LNCaP clone FGC (cell line): ENCODE measurements at regions not wholly inside any gene's neighbourhood (a gene's known extent, or its start where the extent isn't known, plus 50 kb on each side); places are given as distances from the start of the nearest gene placed in this dataset.

Experiments
- DNase-seq: peaks from one replicate; pipeline ENCODE4 v3.0.0-alpha.2; 2011; ENCODE audit warnings: low read depth
- H3K4me3 ChIP-seq: 2 replicates; pipeline ENCODE4 v1.5.1; 2011; ENCODE audit warnings: mild to moderate bottlenecking, low read depth, low read length, control low read depth
- TF ChIP-seq, protein P1 (sequence below): IDR thresholded peaks from 2 replicates; pipeline ENCODE4 v1.5.1; 2012; ENCODE audit warnings: mild to moderate bottlenecking; ENCODE audit not compliant: control insufficient read depth, insufficient read depth; ENCODE audit errors: extremely low read depth

DNA sequence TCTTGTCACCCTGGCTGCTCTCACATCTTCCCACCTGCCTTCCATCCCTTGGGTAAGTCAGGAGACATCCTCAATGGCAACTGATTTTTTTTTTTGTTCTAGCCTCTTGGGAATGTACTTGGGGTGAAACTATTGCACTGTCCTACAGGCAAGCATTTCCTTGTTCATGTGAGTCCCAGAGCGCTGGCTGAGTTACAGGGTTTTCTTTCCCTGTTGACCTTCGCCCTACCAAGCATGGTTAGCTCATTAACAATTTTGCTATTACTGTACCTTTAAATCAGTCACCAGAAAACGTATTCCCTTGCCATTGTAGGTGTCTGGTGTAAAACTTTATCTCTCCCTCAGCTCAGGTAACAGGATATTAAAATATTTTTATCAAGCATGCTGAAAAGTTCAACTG is 98.9 kb downstream of the PRLHR start:
- no peak overlapping the region for H3K4me3 ChIP-seq
- no peak for DNase-seq
- TF ChIP-seq, protein P1, sequence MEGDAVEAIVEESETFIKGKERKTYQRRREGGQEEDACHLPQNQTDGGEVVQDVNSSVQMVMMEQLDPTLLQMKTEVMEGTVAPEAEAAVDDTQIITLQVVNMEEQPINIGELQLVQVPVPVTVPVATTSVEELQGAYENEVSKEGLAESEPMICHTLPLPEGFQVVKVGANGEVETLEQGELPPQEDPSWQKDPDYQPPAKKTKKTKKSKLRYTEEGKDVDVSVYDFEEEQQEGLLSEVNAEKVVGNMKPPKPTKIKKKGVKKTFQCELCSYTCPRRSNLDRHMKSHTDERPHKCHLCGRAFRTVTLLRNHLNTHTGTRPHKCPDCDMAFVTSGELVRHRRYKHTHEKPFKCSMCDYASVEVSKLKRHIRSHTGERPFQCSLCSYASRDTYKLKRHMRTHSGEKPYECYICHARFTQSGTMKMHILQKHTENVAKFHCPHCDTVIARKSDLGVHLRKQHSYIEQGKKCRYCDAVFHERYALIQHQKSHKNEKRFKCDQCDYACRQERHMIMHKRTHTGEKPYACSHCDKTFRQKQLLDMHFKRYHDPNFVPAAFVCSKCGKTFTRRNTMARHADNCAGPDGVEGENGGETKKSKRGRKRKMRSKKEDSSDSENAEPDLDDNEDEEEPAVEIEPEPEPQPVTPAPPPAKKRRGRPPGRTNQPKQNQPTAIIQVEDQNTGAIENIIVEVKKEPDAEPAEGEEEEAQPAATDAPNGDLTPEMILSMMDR = no peak

DNA sequence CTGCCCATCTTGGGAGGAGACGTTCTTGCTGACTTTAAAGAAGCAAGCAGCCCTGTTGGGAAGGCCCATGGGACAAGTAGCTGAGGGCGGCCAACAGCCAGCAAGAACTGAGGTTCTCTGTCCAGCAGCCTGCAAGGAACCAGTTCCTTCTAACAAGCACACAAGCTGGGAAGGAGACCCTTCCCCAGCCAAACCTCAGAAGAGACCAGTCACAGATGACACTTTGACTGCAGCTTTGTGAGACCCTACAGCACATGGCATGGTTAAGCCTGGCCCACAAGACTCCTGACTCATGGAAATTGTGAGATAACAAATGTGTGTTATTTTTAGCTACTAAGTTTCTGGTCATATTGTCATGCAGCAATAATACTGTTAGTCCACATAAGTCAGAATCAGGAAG is 99.9 kb downstream of the PRLHR start:
- H3K4me3 ChIP-seq = no peak overlapping the region
- TF ChIP-seq, protein P1 = no peak
- DNase-seq = no peak

DNA sequence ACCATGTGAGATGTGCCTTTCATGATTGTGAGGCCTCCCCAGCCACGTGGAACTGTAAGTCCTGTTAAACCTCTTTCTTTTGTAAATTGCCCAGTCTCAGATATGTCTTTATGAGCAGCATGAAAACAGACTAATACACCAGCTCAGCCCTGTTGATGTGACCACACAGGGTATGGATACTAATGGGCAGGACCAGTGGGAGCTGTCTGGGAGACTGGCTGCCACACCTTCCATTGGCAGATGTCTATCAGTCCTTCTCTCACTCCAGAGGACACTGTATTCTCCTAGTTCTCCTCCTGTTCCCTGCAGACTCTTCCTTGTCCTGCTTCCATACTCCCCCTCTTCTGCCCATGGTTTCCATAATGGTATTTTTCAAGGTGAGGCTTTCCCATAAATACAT is 104.4 kb downstream of the PRLHR start:
- no peak overlapping the region for H3K4me3 ChIP-seq
- no peak for DNase-seq

DNA sequence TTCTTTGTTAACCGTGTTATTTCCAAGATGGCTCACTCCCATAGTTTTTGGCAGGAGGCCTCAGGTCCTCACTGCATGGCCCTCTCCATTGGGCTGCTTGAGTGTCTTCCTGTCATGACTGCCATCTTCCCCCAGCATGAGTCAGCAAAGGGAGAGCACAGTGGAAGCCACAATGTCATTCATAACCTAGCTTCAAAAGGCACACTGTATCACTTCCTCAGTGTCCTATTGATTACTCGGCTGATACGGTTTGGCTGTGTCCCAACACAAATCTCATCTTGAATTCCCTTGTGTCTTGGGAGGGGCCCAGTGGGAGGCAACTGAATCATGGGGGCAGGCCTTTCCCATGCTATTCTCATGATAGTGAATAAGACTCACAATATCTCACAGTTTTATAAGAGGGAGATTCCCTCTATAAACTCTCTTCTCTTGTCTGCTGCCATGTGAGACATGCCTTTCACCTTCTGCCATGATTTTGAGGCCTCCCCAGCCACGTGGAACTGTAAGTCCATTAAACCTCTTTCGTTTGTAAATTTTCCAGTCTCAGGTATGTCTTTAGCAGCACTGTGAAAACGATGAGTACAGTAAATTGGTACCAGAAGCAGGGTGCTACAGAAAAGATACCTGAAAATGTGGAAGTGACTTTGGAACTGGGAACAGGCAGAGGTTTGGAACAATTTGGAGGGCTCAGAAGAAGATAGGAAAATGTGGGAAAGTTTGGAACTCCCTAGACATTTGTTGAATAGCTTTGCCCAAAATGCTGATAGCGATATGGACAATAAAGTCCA is 106.5 kb downstream of the PRLHR start:
- DNase-seq = no peak
- H3K4me3 ChIP-seq = no peak overlapping the region
- TF ChIP-seq, protein P1 = no peak

More for the DNA sequence above, 104.4 kb downstream of the PRLHR start:
- TF ChIP-seq, protein P1 = no peak

DNA sequence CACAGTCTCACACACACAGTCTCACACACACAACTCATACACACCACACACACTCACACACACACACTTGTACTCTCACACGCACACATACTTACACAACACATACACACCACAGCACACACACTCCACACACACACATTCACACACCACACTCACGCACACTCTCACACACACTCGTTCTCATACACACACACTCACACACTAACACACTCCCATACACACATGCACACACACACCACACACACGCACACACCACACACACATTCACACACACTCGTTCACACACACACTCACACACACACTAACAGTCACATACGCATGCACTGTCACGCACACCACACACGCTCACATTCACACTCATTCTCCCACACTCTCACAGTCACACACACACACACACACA is 109.8 kb downstream of the PRLHR start:
- no peak overlapping the region for H3K4me3 ChIP-seq
- no peak for DNase-seq
- TF ChIP-seq, protein P1 = no peak

DNA sequence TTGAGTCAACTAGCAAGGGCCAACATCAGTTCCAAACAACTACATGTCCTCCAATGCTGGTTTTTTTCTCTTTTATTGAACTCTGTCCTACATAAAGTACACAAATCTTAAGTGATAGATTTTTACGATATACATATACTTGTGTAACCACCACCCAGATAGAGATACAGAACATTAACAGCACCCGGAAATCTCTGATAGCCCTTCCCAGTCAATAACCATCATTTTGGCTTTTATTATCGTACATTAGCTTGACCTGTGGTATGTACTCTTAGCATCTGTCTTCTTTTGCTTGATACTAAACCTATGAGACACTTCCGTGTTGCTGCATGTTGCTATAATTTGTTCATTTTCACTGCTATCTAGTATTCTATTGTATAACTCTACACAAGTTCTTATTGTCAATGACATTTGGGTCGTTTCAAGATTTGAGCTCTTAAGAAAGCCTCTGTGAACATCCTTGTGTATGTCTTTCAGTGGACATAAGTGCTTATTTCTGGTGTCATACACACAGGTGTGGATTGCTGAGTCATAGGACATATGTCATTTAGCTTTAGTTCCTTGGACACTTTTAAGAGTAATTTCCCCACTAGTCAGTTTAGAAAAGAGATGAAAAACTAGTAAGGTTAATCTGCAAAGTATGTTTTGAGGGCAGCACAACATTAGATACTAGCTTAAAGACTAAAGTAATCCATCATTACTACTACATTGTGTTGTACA is 111.1 kb downstream of the PRLHR start:
- H3K4me3 ChIP-seq = no peak overlapping the region
- DNase-seq = no peak
- TF ChIP-seq, protein P1 = no peak
